ENCODE measurements at regions not wholly inside any gene's neighbourhood (a gene's known extent, or its start where the extent isn't known, plus 50 kb on each side); places are given as distances from the start of the nearest gene placed in this dataset.
"Not testable (repeated sequence)": the region's sequence is repeated elsewhere in the genome, so short reads cannot be mapped to it uniquely, and the experiment has no call there.

GRCh38 chr7:7011241-7011640 lies 171.1 kb upstream of the C1GALT1 start:
- H3K23me2 ChIP-seq (ENCODE audit: insufficient read length, low read depth, low read length, poor library complexity, severe bottlenecking); H2BK5ac ChIP-seq (ENCODE audit: insufficient read length, low read length); H2AK5ac ChIP-seq (ENCODE audit: insufficient read length, low read length); H3K27ac ChIP-seq (ENCODE audit: insufficient read length, low read depth, low read length); H3K56ac ChIP-seq (ENCODE audit: insufficient read length, low read depth, low read length); H2BK20ac ChIP-seq (ENCODE audit: low read depth, low read length, poor library complexity, severe bottlenecking); H3K18ac ChIP-seq (ENCODE audit: insufficient read length, low read depth, low read length); H3K9me3 ChIP-seq (ENCODE audit: control insufficient read depth, low read depth, low read length); H3K23ac ChIP-seq (ENCODE audit: insufficient read length, low read depth, low read length); H4K5ac ChIP-seq (ENCODE audit: insufficient read length, low read depth, low read length); H3K79me1 ChIP-seq (ENCODE audit: insufficient read depth, low read depth, low read length, poor library complexity, severe bottlenecking); H3K4ac ChIP-seq (ENCODE audit: low read depth, low read length); H3K79me2 ChIP-seq (ENCODE audit: insufficient read depth, low read length); H2AFZ ChIP-seq (ENCODE audit: low read length); DNase-seq; H3K14ac ChIP-seq (ENCODE audit: insufficient read depth, low read length); H3K27me3 Mint-ChIP-seq (ENCODE audit: low read depth); H3K4me3 Mint-ChIP-seq; H4K20me1 ChIP-seq (ENCODE audit: control insufficient read depth, insufficient read depth, insufficient read length); H2BK120ac ChIP-seq (ENCODE audit: low read depth, low read length, poor library complexity, severe bottlenecking); H2BK12ac ChIP-seq (ENCODE audit: insufficient read length, low read depth, low read length); H4K91ac ChIP-seq (ENCODE audit: insufficient read length, low read depth, low read length); H3K27me3 ChIP-seq (ENCODE audit: insufficient read depth, low read length); H3T11ph ChIP-seq (ENCODE audit: low read length); H3K27ac Mint-ChIP-seq; H3K9ac ChIP-seq (ENCODE audit: extremely low read depth, insufficient read length, low read length); H3K4me1 ChIP-seq (ENCODE audit: insufficient read depth, low read length); H2BK15ac ChIP-seq (ENCODE audit: low read depth, low read length); H3K4me2 ChIP-seq (ENCODE audit: insufficient read depth, insufficient read length, low read length); H3K4me1 Mint-ChIP-seq; H4K8ac ChIP-seq (replicated peaks; ENCODE audit: insufficient read length, low read depth, low read length): not testable (repeated sequence)
- peaks cover 24 to 25% of the 10 kb centered on the region in 2 experiments for H3K9me3 Mint-ChIP-seq
- peaks cover 8 to 21% (median 10%) of the 10 kb centered on the region in 3 experiments for H3K36me3 Mint-ChIP-seq (ENCODE audit: insufficient read depth in 1 of 3, low read depth in 3 of 3)
- WGBS (ENCODE audit: extremely low coverage, insufficient read length, low lambda C conversion rate) = no CpG with 5 or more reads among the region's 8 CpGs

- H3K4me1 ChIP-seq (ENCODE audit: insufficient read depth, low read length); H3K27me3 ChIP-seq (ENCODE audit: insufficient read depth, low read length); H3K4me1 Mint-ChIP-seq; H2BK15ac ChIP-seq (ENCODE audit: low read depth, low read length); H3K14ac ChIP-seq (ENCODE audit: insufficient read depth, low read length); H3T11ph ChIP-seq (ENCODE audit: low read length); H3K4ac ChIP-seq (ENCODE audit: low read depth, low read length); H3K9ac ChIP-seq (ENCODE audit: extremely low read depth, insufficient read length, low read length); H3K79me2 ChIP-seq (ENCODE audit: insufficient read depth, low read length); H3K27ac Mint-ChIP-seq; H2AK5ac ChIP-seq (ENCODE audit: insufficient read length, low read length); H2AFZ ChIP-seq (ENCODE audit: low read length); H3K18ac ChIP-seq (ENCODE audit: insufficient read length, low read depth, low read length); DNase-seq; H3K4me3 Mint-ChIP-seq; H2BK20ac ChIP-seq (ENCODE audit: low read depth, low read length, poor library complexity, severe bottlenecking); H3K4me2 ChIP-seq (ENCODE audit: insufficient read depth, insufficient read length, low read length); H4K20me1 ChIP-seq (ENCODE audit: control insufficient read depth, insufficient read depth, insufficient read length); H2BK5ac ChIP-seq (ENCODE audit: insufficient read length, low read length); H3K23me2 ChIP-seq (ENCODE audit: insufficient read length, low read depth, low read length, poor library complexity, severe bottlenecking); H3K9me3 ChIP-seq (ENCODE audit: control insufficient read depth, low read depth, low read length); H3K56ac ChIP-seq (ENCODE audit: insufficient read length, low read depth, low read length); H3K23ac ChIP-seq (ENCODE audit: insufficient read length, low read depth, low read length); H4K5ac ChIP-seq (ENCODE audit: insufficient read length, low read depth, low read length); H2BK12ac ChIP-seq (ENCODE audit: insufficient read length, low read depth, low read length); H3K27ac ChIP-seq (ENCODE audit: insufficient read length, low read depth, low read length); H3K27me3 Mint-ChIP-seq (ENCODE audit: low read depth); H2BK120ac ChIP-seq (ENCODE audit: low read depth, low read length, poor library complexity, severe bottlenecking); H4K8ac ChIP-seq (replicated peaks; ENCODE audit: insufficient read length, low read depth, low read length); H4K91ac ChIP-seq (ENCODE audit: insufficient read length, low read depth, low read length); H3K79me1 ChIP-seq (ENCODE audit: insufficient read depth, low read depth, low read length, poor library complexity, severe bottlenecking): not testable (repeated sequence)
- peaks cover 8 to 21% (median 10%) of the 10 kb centered on the region in 3 experiments for H3K36me3 Mint-ChIP-seq (ENCODE audit: insufficient read depth in 1 of 3, low read depth in 3 of 3)
- WGBS (ENCODE audit: extremely low coverage, insufficient read length, low lambda C conversion rate) = no CpG with 5 or more reads among the region's 7 CpGs
- peaks cover 24 to 25% of the 10 kb centered on the region in 2 experiments for H3K9me3 Mint-ChIP-seq
These were observed 170.6 kb upstream of the C1GALT1 start for GRCh38 chr7:7011751-7012150.
